Trophoblast cell (in vitro differentiated cells and primary cell): ENCODE measurements at regions not wholly inside any gene's neighbourhood (a gene's known extent, or its start where the extent isn't known, plus 50 kb on each side); places are given as distances from the start of the nearest gene placed in this dataset.

Source experiments
- DNase-seq, 2 donors: peaks; one replicate each; pipeline ENCODE4 v3.0.0-alpha.2; 2016
- H2AFZ ChIP-seq: 2 replicates; pipeline ENCODE4 v1.6.1; 2013; ENCODE audit warnings: low read length, moderate library complexity, mild to moderate bottlenecking; ENCODE audit not compliant: insufficient read depth, poor library complexity
- H2AK5ac ChIP-seq: 2 replicates; pipeline ENCODE4 v1.6.1; 2013; ENCODE audit warnings: mild to moderate bottlenecking, low read length
- H2BK120ac ChIP-seq: 2 replicates; pipeline ENCODE4 v1.6.1; 2013; ENCODE audit warnings: low read length, mild to moderate bottlenecking, moderate library complexity; ENCODE audit not compliant: insufficient read depth, poor library complexity
- H2BK12ac ChIP-seq: 2 replicates; pipeline ENCODE4 v1.6.1; 2013; ENCODE audit warnings: mild to moderate bottlenecking, low read length, moderate library complexity
- H2BK5ac ChIP-seq: 2 replicates; pipeline ENCODE4 v1.6.1; 2013; ENCODE audit warnings: low read length, low read depth, moderate library complexity, mild to moderate bottlenecking; ENCODE audit not compliant: poor library complexity
- H3K14ac ChIP-seq: 2 replicates; pipeline ENCODE4 v1.6.1; 2013; ENCODE audit warnings: mild to moderate bottlenecking, low read length
- H3K18ac ChIP-seq: 2 replicates; pipeline ENCODE4 v1.6.1; 2013; ENCODE audit warnings: mild to moderate bottlenecking, low read length
- H3K23ac ChIP-seq: 2 replicates; pipeline ENCODE4 v1.6.1; 2013; ENCODE audit warnings: low read length
- H3K27ac ChIP-seq: 2 replicates; pipeline ENCODE4 v1.5.1; 2013; ENCODE audit warnings: low read depth, mild to moderate bottlenecking, inconsistent platforms, low read length, moderate library complexity
- H3K27me3 ChIP-seq: 2 replicates; pipeline ENCODE4 v1.6.1; 2013; ENCODE audit warnings: inconsistent platforms, mild to moderate bottlenecking, low read length, moderate library complexity; ENCODE audit not compliant: insufficient read depth
- H3K36me3 ChIP-seq, 2 experiments: 1 replicate in 1 of 2; 2 replicates in 1 of 2; pipeline ENCODE4 v1.6.1; 2013; ENCODE audit warnings: low read length in 2 of 2, mild to moderate bottlenecking in 2 of 2, moderate library complexity in 1 of 2; ENCODE audit not compliant: insufficient read depth in 2 of 2, control insufficient read depth in 1 of 2
- H3K4ac ChIP-seq: 2 replicates; pipeline ENCODE4 v1.6.1; 2013; ENCODE audit warnings: low read depth, mild to moderate bottlenecking, low read length, moderate library complexity
- H3K4me1 ChIP-seq, 2 experiments: 1 replicate in 1 of 2; 2 replicates in 1 of 2; pipeline ENCODE4 v1.6.1; 2013; ENCODE audit warnings: low read length in 2 of 2, mild to moderate bottlenecking in 2 of 2, moderate library complexity in 1 of 2; ENCODE audit not compliant: insufficient read depth in 2 of 2, control insufficient read depth in 1 of 2
- H3K4me2 ChIP-seq: 2 replicates; pipeline ENCODE4 v1.6.1; 2013; ENCODE audit warnings: inconsistent platforms, mild to moderate bottlenecking, low read length, moderate library complexity
- H3K4me3 ChIP-seq: 2 replicates; pipeline ENCODE4 v1.5.1; 2013; ENCODE audit warnings: mild to moderate bottlenecking, low read depth, low read length, inconsistent platforms
- H3K79me1 ChIP-seq: one replicate; pipeline ENCODE4 v1.6.1; 2013; ENCODE audit warnings: low read length
- H3K79me2 ChIP-seq: 2 replicates; pipeline ENCODE4 v1.6.1; 2013; ENCODE audit warnings: low read length, mild to moderate bottlenecking; ENCODE audit not compliant: control insufficient read depth, insufficient read depth, poor library complexity
- H3K9ac ChIP-seq: 2 replicates; pipeline ENCODE4 v1.6.1; 2013; ENCODE audit warnings: mild to moderate bottlenecking, low read length
- H3K9me3 ChIP-seq: 2 replicates; pipeline ENCODE4 v1.6.1; 2013; ENCODE audit warnings: low read depth, mild to moderate bottlenecking, control low read depth, inconsistent platforms, low read length; ENCODE audit not compliant: insufficient read depth
- H4K12ac ChIP-seq: 2 replicates; pipeline ENCODE4 v1.6.1; 2013; ENCODE audit warnings: low read depth, mild to moderate bottlenecking, low read length, moderate library complexity
- H4K8ac ChIP-seq: 2 replicates; pipeline ENCODE4 v1.6.1; 2013; ENCODE audit warnings: low read depth, mild to moderate bottlenecking, low read length, moderate library complexity
- H4K91ac ChIP-seq: one replicate; pipeline ENCODE4 v1.6.1; 2013; ENCODE audit warnings: low read depth, mild to moderate bottlenecking, low read length, moderate library complexity
- WGBS: extraction: QIAGEN DNeasy Blood & Tissue Kit; methylation state at CpG from one replicate; pipeline ENCODE4 v1.1.7; 2013; ENCODE audit warnings: missing lambda C conversion rate; ENCODE audit not compliant: insufficient read length, insufficient coverage; ENCODE audit errors: extremely low coverage; 5-methylcytosine and 5-hydroxymethylcytosine counted together

GRCh38 chr1:68358439-68358838 lies 91.3 kb downstream of the RPE65 start:
- H3K9me3 ChIP-seq: no peaks in the 10 kb centered on the region
- DNase-seq: no peak
- H2AK5ac ChIP-seq: no peak overlapping the region
- no peak overlapping the region for H3K9ac ChIP-seq
- H3K27ac ChIP-seq: no peak overlapping the region
- H2AFZ ChIP-seq: no peak overlapping the region
- no peak overlapping the region for H3K4me2 ChIP-seq
- no peak overlapping the region for H2BK5ac ChIP-seq
- no peak overlapping the region for H4K91ac ChIP-seq
- no peak overlapping the region for H4K12ac ChIP-seq
- H3K14ac ChIP-seq: no peak overlapping the region
- H3K27me3 ChIP-seq: peaks cover 2% of the 10 kb centered on the region
- H3K36me3 ChIP-seq: no peaks in the 10 kb centered on the region
- H3K4me3 ChIP-seq: no peak overlapping the region
- H3K79me2 ChIP-seq: no peaks in the 10 kb centered on the region
- H3K18ac ChIP-seq: no peak overlapping the region
- H3K4ac ChIP-seq: no peak overlapping the region
- H2BK120ac ChIP-seq: no peak overlapping the region
- no CpG with 5 or more reads among the region's 4 CpGs for WGBS
- no peak overlapping the region for H2BK12ac ChIP-seq
- H3K23ac ChIP-seq: no peak overlapping the region
- H3K79me1 ChIP-seq: no peaks in the 10 kb centered on the region
- H3K4me1 ChIP-seq: no peaks in the 10 kb centered on the region
- no peak overlapping the region for H4K8ac ChIP-seq

DNA sequence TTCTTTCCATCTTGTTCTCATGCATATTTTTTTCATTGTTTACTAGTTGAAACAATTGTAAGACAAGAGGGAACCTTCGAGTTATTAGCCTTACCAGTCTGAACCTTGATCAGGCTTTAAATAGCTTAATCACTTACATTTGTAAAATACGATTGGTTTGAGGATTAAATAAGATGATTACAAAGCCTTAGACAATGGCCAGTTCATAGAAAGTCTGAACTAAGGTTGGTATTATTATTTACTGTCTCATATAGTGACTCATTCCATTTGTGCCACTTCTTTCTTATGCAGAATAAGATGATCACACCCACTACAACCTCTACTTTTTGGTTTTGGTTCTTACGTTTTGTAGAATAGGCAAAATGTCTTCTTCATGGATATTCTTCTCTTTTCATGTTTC lies 94.1 kb downstream of the RPE65 start:
- no peaks in the 10 kb centered on the region for H3K9me3 ChIP-seq
- no peaks in the 10 kb centered on the region for H3K4me1 ChIP-seq
- H4K91ac ChIP-seq: no peak overlapping the region
- no peak overlapping the region for H3K4ac ChIP-seq
- no peak overlapping the region for H3K23ac ChIP-seq
- no peak overlapping the region for H3K9ac ChIP-seq
- no peaks in the 10 kb centered on the region for H3K79me2 ChIP-seq
- H3K36me3 ChIP-seq: no peaks in the 10 kb centered on the region
- H3K27me3 ChIP-seq: peaks cover 2% of the 10 kb centered on the region
- H2BK120ac ChIP-seq: no peak overlapping the region
- H3K18ac ChIP-seq: no peak overlapping the region
- no peaks in the 10 kb centered on the region for H3K79me1 ChIP-seq
- H3K27ac ChIP-seq: no peak overlapping the region
- no peak overlapping the region for H4K12ac ChIP-seq
- H3K4me2 ChIP-seq: no peak overlapping the region
- H3K14ac ChIP-seq: no peak overlapping the region
- no peak overlapping the region for H2BK5ac ChIP-seq
- H2AK5ac ChIP-seq: no peak overlapping the region
- DNase-seq: no peak
- H2AFZ ChIP-seq: no peak overlapping the region
- H4K8ac ChIP-seq: no peak overlapping the region
- no peak overlapping the region for H2BK12ac ChIP-seq
- H3K4me3 ChIP-seq: no peak overlapping the region
- WGBS: no CpG with 5 or more reads among the region's 3 CpGs

DNA sequence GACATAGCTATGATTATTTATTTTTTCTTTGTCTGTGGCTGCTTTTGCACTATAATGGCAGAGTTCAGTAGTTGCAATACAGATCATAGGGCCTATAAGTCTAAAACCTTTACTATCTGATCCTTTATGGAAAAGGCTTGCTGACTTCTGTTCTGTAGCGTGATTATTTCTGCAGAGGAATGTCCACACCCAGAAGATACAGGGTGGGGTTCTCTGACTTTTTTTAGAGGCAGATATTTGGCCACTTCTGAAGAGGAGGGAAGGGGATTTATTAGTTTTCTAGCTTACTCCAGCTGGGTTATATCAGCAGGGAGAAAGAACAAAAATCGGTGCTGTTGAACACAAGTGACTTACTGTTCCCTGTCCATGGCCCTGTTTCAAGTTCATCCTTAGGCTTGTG lies 97.6 kb downstream of the RPE65 start:
- DNase-seq: no peak
- H3K27me3 ChIP-seq: no peaks in the 10 kb centered on the region
- H2BK12ac ChIP-seq: no peak overlapping the region
- H2BK120ac ChIP-seq: no peak overlapping the region
- H3K27ac ChIP-seq: no peak overlapping the region
- no CpG with 5 or more reads among the region's 2 CpGs for WGBS
- H3K36me3 ChIP-seq: no peaks in the 10 kb centered on the region
- no peak overlapping the region for H3K14ac ChIP-seq
- H4K8ac ChIP-seq: no peak overlapping the region
- H2AFZ ChIP-seq: no peak overlapping the region
- no peaks in the 10 kb centered on the region for H3K9me3 ChIP-seq
- H2BK5ac ChIP-seq: no peak overlapping the region
- no peak overlapping the region for H3K18ac ChIP-seq
- no peaks in the 10 kb centered on the region for H3K79me2 ChIP-seq
- H3K9ac ChIP-seq: no peak overlapping the region
- no peaks in the 10 kb centered on the region for H3K4me1 ChIP-seq
- H4K12ac ChIP-seq: no peak overlapping the region
- H3K23ac ChIP-seq: no peak overlapping the region
- H3K4me3 ChIP-seq: no peak overlapping the region
- no peak overlapping the region for H3K4ac ChIP-seq
- no peak overlapping the region for H3K4me2 ChIP-seq
- H2AK5ac ChIP-seq: no peak overlapping the region
- H3K79me1 ChIP-seq: no peaks in the 10 kb centered on the region
- H4K91ac ChIP-seq: no peak overlapping the region

- Histone ChIP-seq H4K8ac (no peak overlapping the region), H3K27ac (no peak overlapping the region), H3K27me3 (no peaks in the 10 kb centered on the region), H4K12ac (no peak overlapping the region), H3K4ac (no peak overlapping the region), H2AK5ac (no peak overlapping the region), H2BK120ac (no peak overlapping the region), H3K79me1 (no peaks in the 10 kb centered on the region), H3K4me1 (no peaks in the 10 kb centered on the region), H4K91ac (no peak overlapping the region), H3K4me3 (no peak overlapping the region), H3K18ac (no peak overlapping the region), H3K36me3 (no peaks in the 10 kb centered on the region), H3K9me3 (no peaks in the 10 kb centered on the region), H3K4me2 (no peak overlapping the region), H2AFZ (no peak overlapping the region), H3K79me2 (no peaks in the 10 kb centered on the region), H3K23ac (no peak overlapping the region), H3K9ac (no peak overlapping the region), H2BK5ac (no peak overlapping the region), H2BK12ac (no peak overlapping the region), H3K14ac (no peak overlapping the region)
- WGBS: no CpG with 5 or more reads among the region's 2 CpGs
- no peak for DNase-seq
Observed at GRCh38 chr1:68347415-68347814, 102.3 kb downstream of the RPE65 start.
